GM23338 (cell line): ENCODE measurements at regions not wholly inside any gene's neighbourhood (a gene's known extent, or its start where the extent isn't known, plus 50 kb on each side); places are given as distances from the start of the nearest gene placed in this dataset.

Experiments used
- ATAC-seq: fragments of 200-7000 bp; cut with Tn5 transposase; 3 replicates; pipeline ENCODE4 v1.9.1; 2020
- DNase-seq: peaks from one replicate; pipeline ENCODE4 v3.0.0-alpha.2; 2015; ENCODE audit warnings: low spot score
- H2AFZ ChIP-seq: fragments of 200-600 bp; sonication (generic); 2 replicates; pipeline ENCODE4 v1.8.0; 2016; ENCODE audit warnings: antibody characterized with exemption, mild to moderate bottlenecking, moderate library complexity
- H3F3A ChIP-seq: fragments of 200-600 bp; sonication (generic); replicated peaks from 2 replicates; pipeline ENCODE4 v1.8.0; 2017; ENCODE audit warnings: antibody characterized with exemption, mixed run types, low read depth
- H3K27ac ChIP-seq: fragments of 200-600 bp; sonication (generic); 2 replicates; pipeline ENCODE4 v1.6.1; 2016; ENCODE audit warnings: low read depth
- H3K27me3 ChIP-seq: fragments of 200-600 bp; sonication (generic); 2 replicates; pipeline ENCODE4 v1.8.0; 2016; ENCODE audit warnings: mild to moderate bottlenecking, mixed run types, moderate library complexity; ENCODE audit not compliant: insufficient read depth
- H3K36me3 ChIP-seq: fragments of 200-600 bp; sonication (generic); 2 replicates; pipeline ENCODE4 v1.8.0; 2016; ENCODE audit warnings: mild to moderate bottlenecking; ENCODE audit not compliant: insufficient read depth
- H3K4me1 ChIP-seq: fragments of 200-600 bp; sonication (generic); 2 replicates; pipeline ENCODE4 v1.8.0; 2016; ENCODE audit warnings: mild to moderate bottlenecking, moderate library complexity; ENCODE audit not compliant: insufficient read depth
- H3K4me2 ChIP-seq: fragments of 200-600 bp; sonication (generic); 2 replicates; pipeline ENCODE4 v1.7.1; 2017; ENCODE audit warnings: mixed run types
- H3K4me3 ChIP-seq: fragments of 200-600 bp; sonication (generic); 2 replicates; pipeline ENCODE4 v1.6.1; 2016; ENCODE audit warnings: mixed run types
- H3K79me2 ChIP-seq: fragments of 200-600 bp; sonication (generic); replicated peaks from 2 replicates; pipeline ENCODE4 v1.8.0; 2017; ENCODE audit warnings: mild to moderate bottlenecking; ENCODE audit not compliant: insufficient read depth
- H3K9me2 ChIP-seq: fragments of 200-600 bp; sonication (generic); 2 replicates; pipeline ENCODE4 v1.8.0; 2017; ENCODE audit not compliant: insufficient read depth
- H4K20me1 ChIP-seq: fragments of 200-600 bp; sonication (generic); replicated peaks from 2 replicates; pipeline ENCODE4 v1.8.0; 2017; ENCODE audit warnings: mild to moderate bottlenecking; ENCODE audit not compliant: insufficient read depth
- H3K27ac Mint-ChIP-seq: 2 replicates; pipeline ENCODE4 v1.8.0; 2020; ENCODE audit warnings: inconsistent platforms, mild to moderate bottlenecking, moderate library complexity, mixed read lengths
- H3K27me3 Mint-ChIP-seq: 3 replicates; pipeline ENCODE4 v1.8.0; 2022; ENCODE audit warnings: low read depth, mild to moderate bottlenecking, moderate library complexity, mixed read lengths, inconsistent platforms; ENCODE audit not compliant: insufficient read depth, poor library complexity
- H3K36me3 Mint-ChIP-seq: 3 replicates; pipeline ENCODE4 v1.8.0; 2021; ENCODE audit warnings: low read depth, mild to moderate bottlenecking, inconsistent platforms, moderate library complexity, mixed read lengths
- H3K4me1 Mint-ChIP-seq: 3 replicates; pipeline ENCODE4 v1.8.0; 2020; ENCODE audit warnings: mild to moderate bottlenecking, inconsistent platforms, mixed read lengths
- H3K4me3 Mint-ChIP-seq: 3 replicates; pipeline ENCODE4 v1.8.0; 2021; ENCODE audit warnings: moderate library complexity, mild to moderate bottlenecking, inconsistent platforms, mixed read lengths
- H3K9me3 Mint-ChIP-seq: 3 replicates; pipeline ENCODE4 v1.8.0; 2020; ENCODE audit warnings: moderate library complexity, mild to moderate bottlenecking, inconsistent platforms, mixed read lengths
- CREB1 ChIP-seq: fragments of 250-450 bp; sonication (Bioruptor Pico); IDR thresholded peaks from 2 replicates; pipeline ENCODE4 v1.5.0; 2020; ENCODE audit warnings: low read depth, mild to moderate bottlenecking, moderate library complexity
- CTCF ChIP-seq, 2 experiments: fragments of 200-600 bp in 1 of 2; sonication (generic) in 1 of 2; conservative IDR thresholded peaks; 2 replicates each; pipeline versions ENCODE4 v1.5.1 to v1.6.1; 2016 to 2017; ENCODE audit warnings: antibody characterized with exemption in 2 of 2, low read depth in 2 of 2, mild to moderate bottlenecking in 2 of 2, moderate library complexity in 1 of 2
- ETS1 ChIP-seq: IDR thresholded peaks from 2 replicates; pipeline ENCODE4 v1.6.1; 2016; ENCODE audit warnings: antibody characterized with exemption
- EZH2 ChIP-seq: fragments of 200-600 bp; sonication (generic); IDR thresholded peaks from one replicate; pipeline ENCODE4 v1.8.0; 2017; ENCODE audit warnings: antibody characterized with exemption, mild to moderate bottlenecking, low read depth; ENCODE audit not compliant: unreplicated experiment
- EZH2phosphoT487 ChIP-seq: fragments of 200-600 bp; sonication (generic); IDR thresholded peaks from one replicate; pipeline ENCODE4 v1.8.1; 2018; ENCODE audit warnings: antibody characterized with exemption; ENCODE audit not compliant: unreplicated experiment
- JUNB ChIP-seq: IDR thresholded peaks from one replicate; pipeline ENCODE4 v1.6.1; 2016; ENCODE audit warnings: antibody characterized with exemption; ENCODE audit not compliant: unreplicated experiment
- NANOG ChIP-seq: IDR thresholded peaks from 2 replicates; pipeline ENCODE4 v1.6.1; 2016; ENCODE audit warnings: antibody characterized with exemption, borderline replicate concordance
- REST ChIP-seq: IDR thresholded peaks from one replicate; pipeline ENCODE4 v1.6.1; 2018; ENCODE audit warnings: antibody characterized with exemption; ENCODE audit not compliant: unreplicated experiment
- STAT1 ChIP-seq: IDR thresholded peaks from one replicate; pipeline ENCODE4 v1.6.1; 2016; ENCODE audit warnings: antibody characterized with exemption; ENCODE audit not compliant: unreplicated experiment
- ZNF114 ChIP-seq: fragments of 250-450 bp; sonication (Bioruptor Pico); IDR thresholded peaks from 2 replicates; pipeline ENCODE4 v1.5.0; 2020; ENCODE audit warnings: mild to moderate bottlenecking, moderate library complexity
- ZNF462 ChIP-seq: fragments of 250-450 bp; sonication (Bioruptor Pico); IDR thresholded peaks from 2 replicates; pipeline ENCODE4 v1.5.0; 2020; ENCODE audit warnings: mild to moderate bottlenecking, moderate library complexity

- Histone ChIP-seq H3K36me3 (no peaks in the 10 kb centered on the region), H3K79me2 (no peaks in the 10 kb centered on the region), H3K9me2 (no peaks in the 10 kb centered on the region), H3F3A (peaks cover 6% of the 10 kb centered on the region; the same call in 1 of the 2 replicates), H3K4me2 (no peak overlapping the region), H3K27me3 (no peaks in the 10 kb centered on the region), H4K20me1 (no peaks in the 10 kb centered on the region), H3K4me1 (peaks cover 30% of the 10 kb centered on the region), H3K4me3 (no peak overlapping the region), H2AFZ (0 out of 2 replicates have a peak overlapping the region, but pooled peaks have one; percentile 85), H3K27ac (no peak overlapping the region)
- Mint-ChIP-seq H3K36me3 (peaks cover 4% of the 10 kb centered on the region; the same call in 1 of the 3 replicates), H3K4me1 (peaks cover 44% of the 10 kb centered on the region), H3K4me3 (no peak overlapping the region), H3K27ac (no peak overlapping the region), H3K9me3 (peaks cover 4% of the 10 kb centered on the region; the same call in 2 of the 3 replicates), H3K27me3 (peaks cover 13% of the 10 kb centered on the region)
- no peak for ATAC-seq
- no peak for DNase-seq
- TF ChIP-seq JUNB (no peak), ZNF462 (no peak), CTCF (conservative IDR thresholded peaks at IDR 0.05; ENCODE audit: low read depth in 2 of 2) (no peak), EZH2phosphoT487 (no peak), REST (no peak), EZH2 (no peak), STAT1 (no peak), CREB1 (no peak), ZNF114 (CRISPR knock-in tag) (no peak), ETS1 (no peak), NANOG (no peak)
Measured at GRCh38 chr12:12007713-12008231, 63.0 kb upstream of the BCL2L14 start.
